ENCODE measurements at regions not wholly inside any gene's neighbourhood (a gene's known extent, or its start where the extent isn't known, plus 50 kb on each side); places are given as distances from the start of the nearest gene placed in this dataset.
A peak's percentile ranks its signal among the peaks of the same experiment; 100 is the strongest.

- FAIRE-seq, result no peak
Observed at GRCh38 chr16:86751076-86752030, 173.0 kb downstream of the FOXL1 start.

GRCh38 chr16:86752582-86753175 is 174.3 kb downstream of the FOXL1 start:
- TF ChIP-seq, protein P1, sequence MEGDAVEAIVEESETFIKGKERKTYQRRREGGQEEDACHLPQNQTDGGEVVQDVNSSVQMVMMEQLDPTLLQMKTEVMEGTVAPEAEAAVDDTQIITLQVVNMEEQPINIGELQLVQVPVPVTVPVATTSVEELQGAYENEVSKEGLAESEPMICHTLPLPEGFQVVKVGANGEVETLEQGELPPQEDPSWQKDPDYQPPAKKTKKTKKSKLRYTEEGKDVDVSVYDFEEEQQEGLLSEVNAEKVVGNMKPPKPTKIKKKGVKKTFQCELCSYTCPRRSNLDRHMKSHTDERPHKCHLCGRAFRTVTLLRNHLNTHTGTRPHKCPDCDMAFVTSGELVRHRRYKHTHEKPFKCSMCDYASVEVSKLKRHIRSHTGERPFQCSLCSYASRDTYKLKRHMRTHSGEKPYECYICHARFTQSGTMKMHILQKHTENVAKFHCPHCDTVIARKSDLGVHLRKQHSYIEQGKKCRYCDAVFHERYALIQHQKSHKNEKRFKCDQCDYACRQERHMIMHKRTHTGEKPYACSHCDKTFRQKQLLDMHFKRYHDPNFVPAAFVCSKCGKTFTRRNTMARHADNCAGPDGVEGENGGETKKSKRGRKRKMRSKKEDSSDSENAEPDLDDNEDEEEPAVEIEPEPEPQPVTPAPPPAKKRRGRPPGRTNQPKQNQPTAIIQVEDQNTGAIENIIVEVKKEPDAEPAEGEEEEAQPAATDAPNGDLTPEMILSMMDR (IDR thresholded peaks at IDR 0.05; ENCODE audit: insufficient read depth, low read length, severe bottlenecking), result no peak

More at GRCh38 chr16:86751076-86752030, 173.0 kb downstream of the FOXL1 start:
- H3K4me3 ChIP-seq (ENCODE audit: low read depth, low read length), result no peak overlapping the region
- TF ChIP-seq, protein P1 (IDR thresholded peaks at IDR 0.05; ENCODE audit: insufficient read depth, low read length, severe bottlenecking), result no peak
- peak; percentile 74 for DNase-seq (ENCODE audit: low read depth)
- H3K36me3 ChIP-seq (ENCODE audit: control insufficient read depth, insufficient read depth, low read length), result no peaks in the 10 kb centered on the region
- no peaks in the 10 kb centered on the region for H3K27me3 ChIP-seq (ENCODE audit: control insufficient read depth, insufficient read depth, low read length)

GRCh38 chr16:86753399-86753798 is 175.1 kb downstream of the FOXL1 start:
- Histone ChIP-seq H3K4me3 (ENCODE audit: low read depth, low read length) (no peak overlapping the region), H3K27me3 (ENCODE audit: control insufficient read depth, insufficient read depth, low read length) (no peaks in the 10 kb centered on the region), H3K36me3 (ENCODE audit: control insufficient read depth, insufficient read depth, low read length) (no peaks in the 10 kb centered on the region)
- TF ChIP-seq, protein P1 (IDR thresholded peaks at IDR 0.05; ENCODE audit: insufficient read depth, low read length, severe bottlenecking), result no peak
- FAIRE-seq (no peak), DNase-seq (ENCODE audit: low read depth) (no peak)

More at GRCh38 chr16:86752582-86753175, 174.3 kb downstream of the FOXL1 start:
- DNase-seq (ENCODE audit: low read depth) (no peak), FAIRE-seq (no peak)
- Histone ChIP-seq H3K4me3 (ENCODE audit: low read depth, low read length) (no peak overlapping the region), H3K36me3 (ENCODE audit: control insufficient read depth, insufficient read depth, low read length) (no peaks in the 10 kb centered on the region), H3K27me3 (ENCODE audit: control insufficient read depth, insufficient read depth, low read length) (no peaks in the 10 kb centered on the region)

DNA sequence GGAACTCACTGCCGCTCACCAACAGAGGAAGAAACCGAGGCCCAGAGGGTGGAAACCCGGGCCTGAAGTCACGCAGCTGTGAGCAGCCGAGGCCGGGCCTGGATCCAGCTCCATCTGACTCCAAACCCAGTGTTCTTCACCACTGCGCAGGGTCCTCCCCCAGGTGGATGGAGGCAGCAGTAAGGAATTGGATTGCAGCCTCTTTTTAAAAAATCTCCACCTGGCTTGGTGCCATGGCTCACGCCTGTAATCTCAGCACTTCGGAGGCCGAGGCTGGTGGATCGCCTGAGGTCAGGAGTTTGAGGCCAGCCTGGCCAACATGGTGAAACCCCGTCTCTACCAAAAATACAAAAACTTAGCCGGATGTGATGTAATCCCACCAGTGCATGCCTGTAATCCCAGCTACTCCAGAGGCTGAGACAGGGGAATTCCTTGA is 177.2 kb downstream of the FOXL1 start:
- TF ChIP-seq, protein P1 (IDR thresholded peaks at IDR 0.05; ENCODE audit: insufficient read depth, low read length, severe bottlenecking), result no peak
- no peak for DNase-seq (ENCODE audit: low read depth)
- FAIRE-seq, result no peak
- Histone ChIP-seq H3K4me3 (ENCODE audit: low read depth, low read length) (no peak overlapping the region), H3K27me3 (ENCODE audit: control insufficient read depth, insufficient read depth, low read length) (peaks cover 6% of the 10 kb centered on the region), H3K36me3 (ENCODE audit: control insufficient read depth, insufficient read depth, low read length) (no peaks in the 10 kb centered on the region)

DNA sequence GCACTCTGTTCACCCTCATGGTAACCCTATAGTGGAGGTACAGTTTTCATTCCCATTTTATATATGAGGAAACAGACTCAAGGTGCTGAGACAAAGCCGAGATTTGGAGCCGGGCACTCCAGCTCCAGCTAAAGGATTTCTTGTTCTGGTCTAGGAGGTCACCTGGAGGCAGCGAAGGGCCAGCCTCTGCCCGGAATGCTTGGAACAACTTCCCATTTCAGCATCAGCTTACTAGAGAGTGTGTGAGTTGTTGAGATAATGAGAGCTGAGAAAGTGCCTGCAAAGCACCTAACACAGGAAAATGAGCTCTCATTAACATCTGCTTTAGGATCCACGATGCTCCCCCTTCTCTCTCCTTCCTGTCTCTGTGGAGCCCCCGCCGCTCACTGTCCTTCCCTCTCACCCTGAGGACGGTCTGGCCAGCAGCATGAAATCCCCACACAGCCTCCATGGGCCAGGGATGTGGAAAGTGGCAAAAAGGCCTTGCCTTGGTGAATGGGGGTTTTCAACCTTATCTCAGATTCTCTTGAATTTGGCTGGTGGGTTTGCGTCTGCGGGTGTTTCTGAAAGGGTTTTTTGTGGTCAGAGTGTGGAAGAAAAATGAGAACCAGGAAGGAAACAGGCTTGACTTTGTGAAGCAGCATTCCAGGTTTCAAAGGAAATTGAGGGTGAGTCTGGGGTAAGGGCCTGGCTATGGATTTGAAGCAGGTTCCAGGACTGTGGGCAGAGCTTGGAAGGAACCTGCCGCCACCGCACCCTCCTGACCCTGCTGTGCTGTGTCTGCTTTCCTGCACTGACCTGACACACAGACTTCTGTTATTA is 178.7 kb downstream of the FOXL1 start:
- TF ChIP-seq, protein P1 (IDR thresholded peaks at IDR 0.05; ENCODE audit: insufficient read depth, low read length, severe bottlenecking), result no peak
- H3K36me3 ChIP-seq (ENCODE audit: control insufficient read depth, insufficient read depth, low read length), result no peaks in the 10 kb centered on the region
- no peak for FAIRE-seq
- peaks cover 6% of the 10 kb centered on the region for H3K27me3 ChIP-seq (ENCODE audit: control insufficient read depth, insufficient read depth, low read length)
- no peak overlapping the region for H3K4me3 ChIP-seq (ENCODE audit: low read depth, low read length)
- DNase-seq (ENCODE audit: low read depth), result no peak

Data from bronchial epithelial cell (primary cell).